GM13976 (cell line): ENCODE measurements at regions not wholly inside any gene's neighbourhood (a gene's known extent, or its start where the extent isn't known, plus 50 kb on each side); places are given as distances from the start of the nearest gene placed in this dataset.

Source experiments
- DNase-seq: peaks from one replicate; pipeline ENCODE4 v3.0.0; 2012; ENCODE audit warnings: low spot score
- CTCF ChIP-seq: IDR thresholded peaks from 2 replicates; pipeline ENCODE4 v1.5.1; 2012; ENCODE audit warnings: borderline replicate concordance, mild to moderate bottlenecking; ENCODE audit not compliant: insufficient read depth; ENCODE audit errors: extremely low read depth, missing control alignments, control extremely low read depth
- in situ Hi-C: fragments of 300-500 bp; cut with MboI; formaldehyde crosslinking; loops from one replicate; pipeline ENCODE4 v1.12.0; 2022; ENCODE audit warnings: low sequenced_read_pairs, mixed read lengths, inconsistent platforms; ENCODE audit not compliant: unreplicated experiment

DNA sequence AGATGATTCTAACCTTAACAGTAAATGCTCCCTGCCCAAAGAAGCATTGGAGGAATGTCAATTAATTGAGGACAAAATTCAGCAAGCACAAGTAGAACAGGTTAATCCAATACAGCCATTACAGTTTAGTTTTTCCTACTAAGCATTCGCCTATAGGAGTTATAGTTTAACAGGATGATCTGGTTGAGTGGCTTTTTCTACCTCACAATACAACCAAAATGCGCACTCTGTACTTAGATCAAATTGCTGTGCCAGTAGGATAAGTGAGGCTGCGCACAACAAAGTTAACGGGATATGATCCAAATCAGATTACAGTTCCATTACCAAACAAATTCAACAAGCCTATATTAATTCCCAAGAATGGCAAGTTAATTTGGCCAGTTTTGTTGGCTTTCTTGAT is 117.1 kb upstream of the TRIM24 start:
- no peak for TF ChIP-seq CTCF
- no peak for DNase-seq
- in situ Hi-C loops, result no loop called here

- TF ChIP-seq CTCF, result no peak
- DNase-seq, result no peak
- in situ Hi-C loops, result no loop called here
Observed at GRCh38 chr7:138345567-138345966, 114.5 kb upstream of the TRIM24 start.

DNA sequence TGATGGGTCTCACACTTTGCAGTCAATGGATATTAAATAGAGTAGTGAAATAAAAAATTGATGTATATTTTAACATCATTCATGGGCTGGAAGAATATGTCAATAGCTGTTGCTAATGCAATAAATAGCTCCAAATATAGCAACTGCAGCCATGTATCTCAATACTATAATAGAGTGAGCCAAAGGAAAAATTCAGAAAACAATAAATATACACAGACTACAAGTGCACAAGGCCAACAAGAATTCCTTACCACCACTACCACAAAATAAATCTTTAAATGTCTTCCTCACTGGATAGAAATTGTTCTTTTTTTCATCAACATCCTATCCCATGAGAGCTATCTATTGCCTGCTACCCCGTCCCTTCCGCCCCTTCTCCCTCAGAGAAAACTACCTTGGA is 113.1 kb upstream of the TRIM24 start:
- in situ Hi-C loops, result no loop called here
- DNase-seq, result no peak
- no peak for TF ChIP-seq CTCF

DNA sequence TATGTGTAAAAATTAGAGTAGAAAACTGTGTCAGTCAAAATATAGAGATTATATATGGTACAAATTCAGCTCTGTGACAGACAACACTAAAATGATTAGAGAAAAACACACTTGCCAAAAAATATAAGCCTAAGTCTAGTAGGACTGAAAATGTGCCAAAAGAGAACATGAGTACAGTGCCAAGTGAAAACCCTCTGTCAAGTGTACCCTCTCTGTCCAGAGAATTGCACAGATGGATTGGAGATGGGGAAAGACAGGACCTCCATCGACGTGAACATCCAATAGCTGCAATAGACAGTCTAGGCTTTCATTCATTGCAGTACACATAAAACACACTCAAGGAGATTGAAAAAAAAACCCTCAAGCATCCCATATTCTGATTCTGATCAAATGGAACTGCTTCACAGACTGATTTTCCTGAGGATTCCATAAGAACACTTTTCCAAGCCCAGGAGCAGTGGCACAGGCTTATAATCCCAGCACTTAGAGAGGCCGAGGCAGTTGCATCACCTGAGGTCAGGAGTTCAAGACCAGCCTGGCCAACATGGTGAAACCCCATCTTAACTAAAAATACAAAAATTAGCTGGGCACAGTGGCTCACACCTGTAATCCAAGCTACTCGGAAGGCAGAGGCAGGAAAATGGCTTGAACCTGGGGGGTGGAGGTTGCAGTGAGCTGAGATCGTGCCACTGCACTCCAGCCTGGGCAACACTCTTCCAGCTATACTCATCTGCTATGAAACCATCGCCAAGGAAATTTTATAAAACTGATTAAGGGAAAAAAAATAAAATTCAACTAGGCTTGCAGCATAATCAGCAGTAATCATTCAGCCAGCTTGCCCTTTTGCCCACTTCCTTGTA is 110.0 kb upstream of the TRIM24 start:
- no peak for DNase-seq
- in situ Hi-C loops, result no loop called here
- TF ChIP-seq CTCF, result no peak

DNA sequence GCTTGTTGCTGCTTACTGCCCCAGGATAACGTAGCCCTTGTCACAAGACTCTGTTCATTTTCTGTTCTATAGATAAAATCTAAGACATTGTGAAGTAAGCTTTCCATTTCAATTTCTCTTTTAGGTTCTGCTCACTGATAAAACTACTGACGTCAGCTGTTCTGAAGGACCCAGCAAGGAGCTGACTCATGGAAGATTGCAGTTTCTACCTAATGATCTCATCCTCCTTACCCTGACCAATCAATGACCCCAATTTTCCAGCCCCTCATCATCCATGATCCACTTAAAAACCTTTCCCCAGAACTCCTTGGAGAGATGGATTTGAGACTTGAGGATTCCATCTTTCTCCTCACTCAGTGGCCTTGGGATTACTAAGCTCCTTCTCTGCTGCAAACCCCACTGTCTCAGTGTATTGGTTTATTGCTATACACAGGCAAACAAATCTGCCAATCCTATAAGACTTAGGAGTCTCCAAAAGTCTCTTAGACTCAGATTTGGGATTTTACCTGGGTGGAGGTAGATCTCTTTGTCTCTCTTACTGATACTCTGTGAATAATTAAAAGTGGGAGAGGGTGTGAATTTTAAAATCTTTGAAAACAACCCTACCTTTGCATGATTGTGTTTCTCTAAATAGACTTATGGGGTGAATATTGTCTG is 109.2 kb upstream of the TRIM24 start:
- TF ChIP-seq CTCF, result no peak
- in situ Hi-C loops, result no loop called here
- DNase-seq, result no peak

DNA sequence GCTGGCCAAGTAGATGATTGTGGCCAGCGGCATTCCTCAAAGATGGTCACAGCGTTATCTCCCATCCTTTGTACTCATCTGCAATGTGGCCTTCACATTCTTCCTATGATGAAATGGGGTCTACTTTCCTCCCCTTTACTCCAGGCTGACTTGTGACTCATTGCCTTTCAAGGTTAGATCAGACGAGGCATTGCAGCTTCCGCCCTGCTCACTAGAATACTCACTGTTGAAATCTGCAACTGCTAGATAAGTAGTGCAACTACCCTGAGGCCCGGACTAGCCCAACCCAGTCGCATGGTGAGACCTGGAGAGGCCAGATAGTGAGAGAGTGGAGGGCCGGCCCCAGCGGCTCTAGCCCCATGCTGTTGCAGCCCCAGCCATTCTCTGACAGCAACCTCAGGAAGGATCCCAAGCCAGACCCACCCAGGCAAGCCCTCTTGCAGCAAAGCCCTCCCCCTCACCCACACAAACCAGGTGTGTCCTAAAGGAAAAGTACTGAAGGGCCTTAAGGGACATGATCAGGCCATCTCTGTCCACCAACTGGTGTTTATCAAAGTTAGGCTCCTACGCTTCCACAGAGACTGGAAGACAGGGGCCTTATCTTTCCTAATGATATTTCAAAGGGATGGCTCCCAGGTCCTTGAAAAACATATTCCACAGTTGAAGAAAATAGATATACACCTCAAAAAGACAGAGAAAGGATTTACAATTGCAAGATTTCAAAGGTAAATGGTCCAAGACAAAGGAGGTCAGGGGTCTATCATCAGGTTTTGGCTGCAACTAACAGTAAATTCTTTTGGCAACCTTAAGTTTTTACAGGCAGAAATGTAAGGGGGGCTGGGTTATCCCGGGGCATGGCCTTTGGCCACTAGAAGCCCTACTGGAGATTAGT is 107.2 kb upstream of the TRIM24 start:
- in situ Hi-C loops, result no loop called here
- TF ChIP-seq CTCF, result no peak
- DNase-seq, result no peak
